Liver (tissue), 8 donors: ENCODE measurements at regions not wholly inside any gene's neighbourhood (a gene's known extent, or its start where the extent isn't known, plus 50 kb on each side); places are given as distances from the start of the nearest gene placed in this dataset.

Source experiments
- DNase-seq: peaks from one replicate; pipeline ENCODE4 v3.0.0-alpha.2; 2017; ENCODE audit warnings: low spot score
- H3K27ac ChIP-seq, 2 donors: one replicate each; pipeline ENCODE4 v1.7.0; 2013; ENCODE audit warnings: inconsistent platforms in 2 of 2, low read length in 2 of 2, control low read depth in 1 of 2, low read depth in 1 of 2, mild to moderate bottlenecking in 1 of 2
- H3K27me3 ChIP-seq, 4 donors: one replicate each; pipeline versions ENCODE4 v1.6.1 to v1.7.0; 2013; ENCODE audit warnings: low read length in 3 of 4, inconsistent platforms in 1 of 4, mild to moderate bottlenecking in 1 of 4, moderate library complexity in 1 of 4; ENCODE audit not compliant: control insufficient read depth in 4 of 4, insufficient read depth in 4 of 4
- H3K36me3 ChIP-seq, 4 donors: one replicate each; pipeline versions ENCODE4 v1.6.1 to v1.7.0; 2013; ENCODE audit warnings: low read length in 3 of 4, mild to moderate bottlenecking in 3 of 4, low read depth in 1 of 4, moderate library complexity in 1 of 4; ENCODE audit not compliant: control insufficient read depth in 4 of 4, insufficient read depth in 3 of 4
- H3K4me1 ChIP-seq, 4 donors: one replicate each; pipeline versions ENCODE4 v1.6.1 to v1.7.0; 2013; ENCODE audit warnings: low read length in 3 of 4, mild to moderate bottlenecking in 3 of 4, moderate library complexity in 1 of 4; ENCODE audit not compliant: control insufficient read depth in 4 of 4, insufficient read depth in 4 of 4
- H3K4me3 ChIP-seq, 3 donors: one replicate each; pipeline versions ENCODE4 v1.6.1 to v1.7.0; 2013; ENCODE audit warnings: low read length in 3 of 3, control low read depth in 1 of 3, low read depth in 1 of 3, mild to moderate bottlenecking in 1 of 3
- H3K9ac ChIP-seq, 2 donors: one replicate each; pipeline ENCODE4 v1.7.0; 2013; ENCODE audit warnings: low read length in 2 of 2, mild to moderate bottlenecking in 2 of 2, moderate library complexity in 2 of 2, control low read depth in 1 of 2, low read depth in 1 of 2
- H3K9me3 ChIP-seq, 4 donors: one replicate each; pipeline versions ENCODE4 v1.6.1 to v1.7.0; 2013; ENCODE audit warnings: low read length in 3 of 4; ENCODE audit not compliant: control insufficient read depth in 4 of 4
- EGR1 ChIP-seq, 2 donors: IDR thresholded peaks; 2 replicates each; pipeline ENCODE4 v1.6.1; 2016 to 2018; ENCODE audit warnings: antibody characterized with exemption in 2 of 2, low read depth in 2 of 2
- FOXA1 ChIP-seq: IDR thresholded peaks from 2 replicates; pipeline ENCODE4 v1.6.1; 2016; ENCODE audit warnings: antibody characterized with exemption
- FOXA2 ChIP-seq: IDR thresholded peaks from 2 replicates; pipeline ENCODE4 v1.6.1; 2016; ENCODE audit warnings: antibody characterized with exemption
- HNF4G ChIP-seq: IDR thresholded peaks from 2 replicates; pipeline ENCODE4 v1.6.1; 2016; ENCODE audit warnings: antibody characterized with exemption
- JUND ChIP-seq, 2 donors: IDR thresholded peaks; 2 replicates each; pipeline ENCODE4 v1.6.1; 2016; ENCODE audit warnings: antibody characterized with exemption in 2 of 2
- NR2F2 ChIP-seq: IDR thresholded peaks from 2 replicates; pipeline ENCODE4 v1.6.1; 2016; ENCODE audit warnings: antibody characterized with exemption
- RAD21 ChIP-seq, 2 donors: IDR thresholded peaks; 2 replicates each; pipeline ENCODE4 v1.6.1; 2016; ENCODE audit warnings: antibody characterized with exemption in 2 of 2, mild to moderate bottlenecking in 2 of 2
- RXRA ChIP-seq, 2 donors: IDR thresholded peaks; 2 replicates each; pipeline ENCODE4 v1.6.1; 2017 to 2018; ENCODE audit warnings: antibody characterized with exemption in 2 of 2, mild to moderate bottlenecking in 1 of 2
- SP1 ChIP-seq: IDR thresholded peaks from 2 replicates; pipeline ENCODE4 v1.6.1; 2018; ENCODE audit warnings: antibody characterized with exemption, mild to moderate bottlenecking
- YY1 ChIP-seq: IDR thresholded peaks from 2 replicates; pipeline ENCODE4 v1.6.1; 2016; ENCODE audit warnings: antibody characterized with exemption, mild to moderate bottlenecking
- WGBS: extraction: QIAGEN DNeasy Blood & Tissue Kit; methylation state at CpG from one replicate; pipeline ENCODE4 v1.1.7; 2013; 5-methylcytosine and 5-hydroxymethylcytosine counted together
- TF ChIP-seq, protein P1 (sequence below): fragments of 150-350 bp; IDR thresholded peaks from 2 replicates; pipeline ENCODE4 v1.5.1; 2017; ENCODE audit warnings: improper control_type of control experiment, low read depth, low read length; ENCODE audit not compliant: missing input control
- TF ChIP-seq, protein P2 (sequence below): IDR thresholded peaks from 2 replicates; pipeline ENCODE4 v1.6.1; 2016; ENCODE audit warnings: antibody characterized with exemption
- donor health status: healthy.
- donor health status: healthy.
- donor health status: healthy.
- donor health status: healthy.
- donor health status: healthy.

DNA sequence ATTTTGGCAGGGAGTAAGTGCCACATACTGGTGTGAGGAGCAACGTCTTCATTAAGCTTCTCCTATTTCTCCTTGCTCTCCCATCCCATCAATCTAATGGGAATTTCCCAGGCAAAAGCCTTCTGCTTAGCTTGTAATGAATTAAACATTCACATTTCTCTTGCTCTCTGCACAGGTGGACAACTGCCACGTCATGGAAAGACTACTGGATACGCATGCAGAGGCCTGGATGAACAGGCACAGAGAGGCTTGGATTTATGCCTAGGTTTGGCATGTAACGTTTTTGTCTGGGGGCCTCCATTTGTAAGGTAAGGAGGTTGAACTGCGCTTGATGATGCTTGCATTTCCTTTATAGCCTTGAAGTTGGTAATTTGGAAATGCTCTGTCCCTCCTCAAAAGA is 374.8 kb downstream of the KLF12 start:
- DNase-seq = no peak
- Histone ChIP-seq H3K4me1 (no peaks in the 10 kb centered on the region), H3K9me3 (no peaks in the 10 kb centered on the region), H3K9ac (no peak overlapping the region), H3K27ac (no peak overlapping the region), H3K36me3 (no peaks in the 10 kb centered on the region), H3K27me3 (no peaks in the 10 kb centered on the region), H3K4me3 (no peak overlapping the region)
- 93% methylated on average over 5 of the region's 5 CpGs for WGBS
- TF ChIP-seq JUND (IDR thresholded peaks at IDR 0.05) (no peak), YY1 (no peak), RAD21 (IDR thresholded peaks at IDR 0.05) (no peak), HNF4G (no peak), FOXA1 (no peak), EGR1 (IDR thresholded peaks at IDR 0.05; ENCODE audit: low read depth in 2 of 2) (no peak), SP1 (no peak), RXRA (IDR thresholded peaks at IDR 0.05) (no peak)
- TF ChIP-seq, protein P1, sequence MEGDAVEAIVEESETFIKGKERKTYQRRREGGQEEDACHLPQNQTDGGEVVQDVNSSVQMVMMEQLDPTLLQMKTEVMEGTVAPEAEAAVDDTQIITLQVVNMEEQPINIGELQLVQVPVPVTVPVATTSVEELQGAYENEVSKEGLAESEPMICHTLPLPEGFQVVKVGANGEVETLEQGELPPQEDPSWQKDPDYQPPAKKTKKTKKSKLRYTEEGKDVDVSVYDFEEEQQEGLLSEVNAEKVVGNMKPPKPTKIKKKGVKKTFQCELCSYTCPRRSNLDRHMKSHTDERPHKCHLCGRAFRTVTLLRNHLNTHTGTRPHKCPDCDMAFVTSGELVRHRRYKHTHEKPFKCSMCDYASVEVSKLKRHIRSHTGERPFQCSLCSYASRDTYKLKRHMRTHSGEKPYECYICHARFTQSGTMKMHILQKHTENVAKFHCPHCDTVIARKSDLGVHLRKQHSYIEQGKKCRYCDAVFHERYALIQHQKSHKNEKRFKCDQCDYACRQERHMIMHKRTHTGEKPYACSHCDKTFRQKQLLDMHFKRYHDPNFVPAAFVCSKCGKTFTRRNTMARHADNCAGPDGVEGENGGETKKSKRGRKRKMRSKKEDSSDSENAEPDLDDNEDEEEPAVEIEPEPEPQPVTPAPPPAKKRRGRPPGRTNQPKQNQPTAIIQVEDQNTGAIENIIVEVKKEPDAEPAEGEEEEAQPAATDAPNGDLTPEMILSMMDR = no peak
- TF ChIP-seq, protein P2, sequence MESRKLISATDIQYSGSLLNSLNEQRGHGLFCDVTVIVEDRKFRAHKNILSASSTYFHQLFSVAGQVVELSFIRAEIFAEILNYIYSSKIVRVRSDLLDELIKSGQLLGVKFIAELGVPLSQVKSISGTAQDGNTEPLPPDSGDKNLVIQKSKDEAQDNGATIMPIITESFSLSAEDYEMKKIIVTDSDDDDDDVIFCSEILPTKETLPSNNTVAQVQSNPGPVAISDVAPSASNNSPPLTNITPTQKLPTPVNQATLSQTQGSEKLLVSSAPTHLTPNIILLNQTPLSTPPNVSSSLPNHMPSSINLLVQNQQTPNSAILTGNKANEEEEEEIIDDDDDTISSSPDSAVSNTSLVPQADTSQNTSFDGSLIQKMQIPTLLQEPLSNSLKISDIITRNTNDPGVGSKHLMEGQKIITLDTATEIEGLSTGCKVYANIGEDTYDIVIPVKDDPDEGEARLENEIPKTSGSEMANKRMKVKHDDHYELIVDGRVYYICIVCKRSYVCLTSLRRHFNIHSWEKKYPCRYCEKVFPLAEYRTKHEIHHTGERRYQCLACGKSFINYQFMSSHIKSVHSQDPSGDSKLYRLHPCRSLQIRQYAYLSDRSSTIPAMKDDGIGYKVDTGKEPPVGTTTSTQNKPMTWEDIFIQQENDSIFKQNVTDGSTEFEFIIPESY = no peak

DNA sequence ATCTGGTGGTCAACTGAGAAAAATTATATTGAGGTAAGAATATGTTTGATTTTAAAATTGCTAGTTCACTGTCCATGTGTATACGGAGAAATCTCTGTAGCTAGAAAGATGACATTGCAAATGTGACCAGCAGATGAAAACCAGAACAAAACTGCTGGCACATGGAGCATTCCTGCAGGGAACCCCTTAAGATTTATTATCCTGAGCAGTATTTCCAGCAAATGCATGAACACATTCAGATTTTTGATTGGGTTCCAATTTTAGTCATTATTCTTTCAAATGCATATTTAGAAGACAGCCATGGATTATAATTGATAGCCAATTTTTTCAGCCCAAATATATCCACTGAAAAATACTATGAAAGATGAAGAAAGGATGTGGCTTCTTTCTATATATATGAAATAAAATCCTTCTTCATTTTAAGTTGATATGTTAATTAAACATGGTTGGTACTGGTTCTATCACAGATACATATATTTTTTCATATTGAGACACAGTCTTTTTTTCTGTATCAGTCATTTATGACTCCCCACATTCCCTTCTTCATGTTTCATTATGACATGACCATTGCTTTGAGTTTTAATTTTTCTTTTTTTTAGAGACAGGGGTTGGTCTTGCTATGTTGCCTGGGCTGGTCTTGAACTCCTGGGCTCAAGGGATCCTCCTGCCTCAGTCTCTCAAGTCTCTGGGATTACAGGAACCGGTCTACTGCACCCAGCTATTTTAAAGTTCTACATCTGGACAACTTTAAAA is 376.5 kb downstream of the KLF12 start:
- Histone ChIP-seq H3K4me3 (no peak overlapping the region), H3K9me3 (no peaks in the 10 kb centered on the region), H3K27me3 (no peaks in the 10 kb centered on the region), H3K9ac (no peak overlapping the region), H3K4me1 (no peaks in the 10 kb centered on the region), H3K36me3 (no peaks in the 10 kb centered on the region), H3K27ac (no peak overlapping the region)
- no peak for DNase-seq
- WGBS = 92% methylated on average over 2 of the region's 2 CpGs
- no peak for TF ChIP-seq RAD21 (IDR thresholded peaks at IDR 0.05)
- TF ChIP-seq FOXA2 = no peak
- no peak for TF ChIP-seq HNF4G

DNA sequence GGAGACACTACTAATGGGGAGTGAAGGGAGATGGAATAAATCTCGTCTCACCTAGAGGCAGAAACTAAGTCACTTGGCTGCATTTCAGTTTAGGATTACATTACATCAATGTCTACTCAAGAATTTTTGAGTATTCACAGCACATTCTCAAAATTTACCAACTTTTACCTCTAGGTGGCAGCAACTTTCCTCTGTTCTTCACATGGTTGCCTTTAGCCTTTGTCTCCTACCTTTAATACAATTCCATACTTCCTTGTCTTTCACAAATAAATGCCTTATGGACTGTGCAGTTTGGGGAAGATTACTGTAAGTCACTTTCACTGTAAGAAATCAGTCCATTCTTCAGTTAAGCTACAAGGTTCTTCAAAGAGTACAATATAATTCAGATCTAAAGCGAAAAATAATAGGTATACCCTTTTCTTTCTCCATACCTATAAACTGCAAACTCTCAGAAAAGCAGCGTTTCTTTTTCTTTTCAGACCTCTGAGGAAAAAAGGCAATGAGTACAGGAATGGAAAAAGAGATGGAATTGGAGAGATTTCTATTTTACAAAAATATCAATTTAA is 379.4 kb downstream of the KLF12 start:
- TF ChIP-seq NR2F2 = peak; percentile 11
- no peak for TF ChIP-seq JUND (IDR thresholded peaks at IDR 0.05)
- peak; percentile 92 to 95 for TF ChIP-seq RAD21 (IDR thresholded peaks at IDR 0.05)
- TF ChIP-seq, protein P1 = peak; percentile 67
- no peak for DNase-seq
- H3K4me1 ChIP-seq = no peaks in the 10 kb centered on the region
- H3K27ac ChIP-seq = no peak overlapping the region
- no peaks in the 10 kb centered on the region for H3K36me3 ChIP-seq
- 54% methylated on average over 3 of the region's 3 CpGs for WGBS
- no peak overlapping the region for H3K4me3 ChIP-seq
- H3K9me3 ChIP-seq = no peaks in the 10 kb centered on the region
- H3K9ac ChIP-seq = no peak overlapping the region
- H3K27me3 ChIP-seq = no peaks in the 10 kb centered on the region
